Astrocyte of the spinal cord (primary cell): ENCODE measurements at regions not wholly inside any gene's neighbourhood (a gene's known extent, or its start where the extent isn't known, plus 50 kb on each side); places are given as distances from the start of the nearest gene placed in this dataset.
A peak's percentile ranks its signal among the peaks of the same experiment; 100 is the strongest.
"Not testable (repeated sequence)": the region's sequence is repeated elsewhere in the genome, so short reads cannot be mapped to it uniquely, and the experiment has no call there.

Experiments used
- DNase-seq: peaks from one replicate; pipeline ENCODE4 v3.0.0; 2011; ENCODE audit warnings: low read depth, low spot score
- H3K4me3 ChIP-seq: 2 replicates; pipeline ENCODE4 v1.5.1; 2011; ENCODE audit warnings: low read depth, mild to moderate bottlenecking, low read length, moderate library complexity
- in situ Hi-C: cut with HindIII; loops from 2 replicates; pipeline ENCODE4 v1.10.0; 2017; ENCODE audit warnings: low sequenced_read_pairs
- TF ChIP-seq, protein P1 (sequence below): IDR thresholded peaks from 2 replicates; pipeline ENCODE4 v1.5.1; 2012; ENCODE audit warnings: low read depth, mild to moderate bottlenecking, low read length, inconsistent platforms

DNA sequence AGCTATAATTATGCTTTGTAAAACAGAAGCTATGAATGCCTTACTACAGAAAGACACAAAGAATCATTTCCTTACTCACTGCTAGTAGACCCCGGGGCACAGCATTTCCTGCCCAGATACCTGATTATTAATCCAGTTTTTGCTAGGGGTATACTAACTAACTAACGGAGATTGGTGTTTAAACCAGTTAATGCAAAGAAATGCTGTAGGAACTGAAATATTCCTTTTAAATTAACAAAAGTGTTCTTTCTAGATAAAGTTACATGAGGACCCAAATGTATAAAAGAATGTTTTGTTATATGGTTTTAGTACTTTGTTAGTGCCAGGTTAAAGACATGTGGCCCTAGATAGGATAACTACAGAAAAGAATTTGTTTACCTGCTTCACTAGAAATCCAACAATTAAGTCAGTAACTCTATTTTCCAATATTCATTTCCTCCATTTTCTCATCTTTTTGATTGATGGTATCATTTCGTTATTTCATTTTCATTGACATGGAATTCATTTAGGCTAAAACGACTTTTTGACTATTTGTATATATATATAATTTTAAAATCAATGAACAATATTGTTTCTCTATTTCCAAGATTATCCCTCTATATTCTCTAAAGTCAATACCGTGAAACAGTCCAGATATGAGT, 169.0 kb downstream of the USP22 start:
- H3K4me3 ChIP-seq, in situ Hi-C loops, DNase-seq: not testable (repeated sequence)

DNA sequence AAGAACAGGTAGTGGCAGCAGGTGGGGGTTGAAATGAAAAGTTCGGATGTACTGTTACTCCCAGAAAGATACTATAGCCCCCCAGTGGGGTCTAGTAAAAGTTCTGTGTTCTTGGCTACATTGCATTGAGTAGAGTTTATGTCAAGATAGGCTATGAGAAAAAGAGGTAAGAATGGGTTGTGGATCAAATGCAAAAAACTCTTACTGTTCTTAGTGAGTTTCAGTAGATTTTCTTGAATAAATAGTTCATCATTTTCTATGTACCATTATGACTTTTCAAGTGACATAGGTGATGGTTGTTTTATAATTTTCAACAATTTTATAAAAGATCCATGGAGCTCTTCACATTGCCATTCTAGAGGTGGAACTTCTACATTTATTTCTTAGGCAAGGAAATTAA, 165.4 kb downstream of the USP22 start:
- DNase-seq, in situ Hi-C loops, H3K4me3 ChIP-seq: not testable (repeated sequence)

DNA sequence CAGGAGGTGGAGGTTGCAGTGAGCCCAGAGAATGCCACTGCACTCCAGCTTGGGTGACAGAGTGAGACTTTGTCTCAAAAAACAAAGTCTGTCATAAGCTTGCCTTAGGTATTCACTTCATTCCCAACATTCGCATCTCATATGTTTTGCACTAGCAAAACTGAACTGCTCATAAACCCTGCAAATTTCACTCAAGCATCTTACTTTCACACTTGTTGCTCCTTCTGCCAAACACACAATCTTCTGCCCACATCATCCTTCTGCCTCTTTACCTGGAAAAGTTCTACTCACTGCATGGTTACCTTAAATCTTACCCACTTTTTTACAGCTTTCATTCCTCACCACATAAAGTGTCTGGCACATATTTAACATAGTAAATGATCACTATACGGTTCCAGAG, 152.5 kb downstream of the USP22 start:
- H3K4me3 ChIP-seq = no peak overlapping the region
- DNase-seq = no peak
- in situ Hi-C loops = no loop called here
- TF ChIP-seq, protein P1, sequence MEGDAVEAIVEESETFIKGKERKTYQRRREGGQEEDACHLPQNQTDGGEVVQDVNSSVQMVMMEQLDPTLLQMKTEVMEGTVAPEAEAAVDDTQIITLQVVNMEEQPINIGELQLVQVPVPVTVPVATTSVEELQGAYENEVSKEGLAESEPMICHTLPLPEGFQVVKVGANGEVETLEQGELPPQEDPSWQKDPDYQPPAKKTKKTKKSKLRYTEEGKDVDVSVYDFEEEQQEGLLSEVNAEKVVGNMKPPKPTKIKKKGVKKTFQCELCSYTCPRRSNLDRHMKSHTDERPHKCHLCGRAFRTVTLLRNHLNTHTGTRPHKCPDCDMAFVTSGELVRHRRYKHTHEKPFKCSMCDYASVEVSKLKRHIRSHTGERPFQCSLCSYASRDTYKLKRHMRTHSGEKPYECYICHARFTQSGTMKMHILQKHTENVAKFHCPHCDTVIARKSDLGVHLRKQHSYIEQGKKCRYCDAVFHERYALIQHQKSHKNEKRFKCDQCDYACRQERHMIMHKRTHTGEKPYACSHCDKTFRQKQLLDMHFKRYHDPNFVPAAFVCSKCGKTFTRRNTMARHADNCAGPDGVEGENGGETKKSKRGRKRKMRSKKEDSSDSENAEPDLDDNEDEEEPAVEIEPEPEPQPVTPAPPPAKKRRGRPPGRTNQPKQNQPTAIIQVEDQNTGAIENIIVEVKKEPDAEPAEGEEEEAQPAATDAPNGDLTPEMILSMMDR = no peak

DNA sequence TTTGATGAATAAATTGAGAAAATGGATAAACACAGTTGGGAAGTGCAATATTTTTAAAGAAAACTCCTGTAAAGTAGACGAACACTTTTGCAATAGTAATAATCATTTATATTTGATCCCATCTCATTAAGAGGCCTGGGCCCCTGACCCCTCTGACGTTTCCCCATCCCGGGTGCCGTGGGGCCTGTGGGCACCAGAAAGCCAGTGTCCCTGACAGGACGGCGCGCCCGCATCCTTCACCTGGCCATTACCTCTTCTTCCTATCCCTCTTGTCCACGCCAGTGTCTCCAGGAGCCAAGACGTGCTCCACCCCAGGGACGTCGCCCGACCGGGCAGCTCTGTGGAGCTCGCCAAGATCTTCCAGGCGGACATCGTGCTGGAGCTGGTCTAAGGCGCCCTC, 147.4 kb downstream of the USP22 start:
- H3K4me3 ChIP-seq, DNase-seq, in situ Hi-C loops: not testable (repeated sequence)

DNA sequence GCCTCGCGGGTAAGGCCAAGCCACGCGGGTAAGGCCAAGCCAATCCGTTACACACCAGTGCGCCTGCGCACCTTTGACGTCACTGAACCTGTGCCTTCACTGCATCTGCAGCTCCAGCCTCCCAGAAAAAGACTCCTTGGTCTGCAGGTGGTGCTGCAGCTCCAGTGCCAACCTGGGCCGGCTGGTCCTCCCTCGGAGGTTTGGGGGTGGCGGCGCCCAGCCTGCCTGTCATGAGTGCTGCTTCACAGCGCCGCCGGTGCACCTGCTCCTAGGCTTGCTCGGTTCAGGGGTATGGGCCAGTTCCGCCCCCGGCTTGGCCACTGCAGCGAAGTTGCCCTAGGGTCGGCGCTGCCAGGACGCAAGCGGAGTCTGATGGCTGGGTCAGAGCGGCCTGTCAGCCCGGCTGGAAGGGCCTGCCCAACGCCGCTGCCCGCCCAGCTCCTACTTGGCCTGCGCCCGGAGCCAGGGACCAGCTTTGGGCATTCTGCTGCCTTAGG, 146.6 kb downstream of the USP22 start:
- DNase-seq = peak; percentile 4
- no peak overlapping the region for H3K4me3 ChIP-seq
- TF ChIP-seq, protein P1 = peak; percentile 7
- in situ Hi-C loops = no loop called here

DNA sequence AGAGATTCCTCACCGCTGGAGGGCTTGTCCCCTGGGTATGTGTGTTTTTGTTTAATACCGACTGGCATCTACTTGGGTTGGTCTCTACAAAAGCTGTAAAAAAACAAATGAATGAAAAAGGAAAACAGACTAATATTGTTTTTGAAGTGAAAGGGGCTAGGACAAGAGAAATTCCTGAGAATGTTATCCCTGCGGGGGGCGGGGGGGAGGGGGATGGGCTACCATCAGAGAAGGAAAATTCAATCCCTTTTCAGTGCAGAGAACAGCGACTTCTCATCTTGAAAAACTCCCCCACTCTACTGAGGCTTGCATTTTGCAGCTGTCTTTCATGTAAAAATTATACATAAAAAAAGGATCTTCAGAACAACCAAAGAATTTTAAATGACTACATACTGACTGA, 144.1 kb downstream of the USP22 start:
- H3K4me3 ChIP-seq, in situ Hi-C loops, DNase-seq: not testable (repeated sequence)

DNA sequence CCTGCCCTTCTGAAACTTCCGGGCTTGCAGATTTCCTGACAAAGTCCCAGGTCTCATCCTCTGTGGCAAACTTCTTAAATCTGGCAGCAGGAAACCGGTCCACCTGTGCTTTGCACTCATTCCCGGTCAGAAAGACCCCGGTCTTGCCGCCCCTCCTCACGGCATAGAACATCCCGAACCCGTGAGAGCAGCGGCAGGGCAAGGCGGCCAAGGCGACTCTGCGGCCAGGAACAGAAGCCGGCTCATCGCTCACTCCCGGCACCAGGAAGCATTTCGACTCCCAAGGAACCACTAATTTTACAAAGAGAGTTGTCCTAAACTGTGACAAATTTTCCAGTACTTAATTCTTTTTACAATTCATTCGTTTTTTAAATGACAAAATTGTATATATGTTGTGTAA, 140.3 kb downstream of the USP22 start:
- DNase-seq, H3K4me3 ChIP-seq, in situ Hi-C loops: not testable (repeated sequence)

DNA sequence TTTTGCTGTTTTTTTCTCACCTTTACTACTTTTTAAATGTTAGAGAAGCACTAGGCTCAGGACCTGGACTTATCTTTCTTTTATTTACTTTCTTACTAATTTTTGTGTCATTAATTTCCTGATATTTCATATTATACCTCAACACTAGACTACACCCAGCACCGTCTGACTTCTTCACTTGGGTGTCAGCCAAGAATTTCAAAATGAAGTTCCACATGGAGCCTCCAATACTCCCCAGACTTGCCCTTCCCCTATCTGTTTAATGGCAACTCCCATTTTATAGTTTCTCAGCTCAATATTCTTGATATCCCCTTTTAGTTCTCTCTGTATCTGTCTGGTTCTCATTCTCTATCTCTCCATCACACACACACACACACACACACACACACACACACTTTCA, 139.3 kb downstream of the USP22 start:
- DNase-seq, in situ Hi-C loops, H3K4me3 ChIP-seq: not testable (repeated sequence)

DNA sequence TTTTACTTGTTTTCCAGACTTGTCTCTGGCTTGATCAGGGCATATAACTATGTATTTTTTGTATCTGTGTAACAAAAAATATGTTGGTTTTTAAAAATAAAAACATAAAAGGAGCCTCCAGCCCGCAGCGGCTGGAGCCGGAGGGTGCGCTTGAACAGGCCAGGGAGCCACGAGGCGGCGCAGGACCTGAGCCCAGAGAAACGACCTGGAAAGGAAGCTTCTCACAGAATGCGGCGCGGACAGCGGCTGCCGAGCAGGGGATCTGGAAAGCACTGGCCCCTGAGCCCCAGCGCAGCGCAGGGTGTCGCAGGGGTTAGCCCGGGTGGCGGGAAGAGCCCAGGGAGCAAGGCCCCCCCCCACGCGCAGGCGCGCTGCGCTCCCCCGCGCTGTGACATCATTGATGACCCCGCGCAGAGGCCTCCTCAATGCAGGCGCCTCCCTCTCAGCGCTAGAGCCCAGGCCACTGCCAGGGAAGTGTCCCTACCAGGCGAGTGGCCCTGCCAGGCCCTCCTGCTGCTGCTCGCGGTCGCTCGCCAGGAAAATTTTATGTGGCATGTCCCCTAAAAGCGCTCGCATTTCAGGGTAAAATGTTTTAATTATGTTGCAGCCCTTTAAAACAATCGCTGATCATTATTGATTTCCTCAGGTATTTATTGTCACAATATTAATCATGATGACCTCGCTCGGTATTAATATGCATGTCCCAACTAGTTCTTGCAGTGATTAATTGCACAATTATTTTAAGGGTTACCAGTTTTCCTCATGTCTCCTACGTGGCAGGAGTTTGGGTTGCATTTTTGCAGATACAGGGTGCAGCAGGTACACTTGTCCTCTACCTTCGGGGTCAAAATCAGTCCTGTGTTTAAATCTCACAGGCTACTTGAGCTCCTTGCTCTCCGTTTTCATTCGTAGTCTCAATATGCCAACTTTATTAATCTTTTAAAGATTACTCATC, 134.2 kb downstream of the USP22 start:
- TF ChIP-seq, protein P1 = peak; percentile 85
- H3K4me3 ChIP-seq = peak overlapping the region; percentile 42
- in situ Hi-C loops = no loop called here
- DNase-seq = peak; percentile 67
